Gastrocnemius medialis (tissue), 4 donors: ENCODE measurements at regions not wholly inside any gene's neighbourhood (a gene's known extent, or its start where the extent isn't known, plus 50 kb on each side); places are given as distances from the start of the nearest gene placed in this dataset.

Source experiments
- POLR2A ChIP-seq, 2 donors: fragments of 450-650 bp; IDR thresholded peaks; one replicate each; pipeline ENCODE4 v1.6.1; 2017; ENCODE audit warnings: antibody characterized with exemption in 2 of 2, mild to moderate bottlenecking in 2 of 2, moderate library complexity in 2 of 2
- TF ChIP-seq, protein P1 (sequence below), 5 experiments: fragments of 450-650 bp in 3 of 5; fragments of 200-600 bp in 2 of 5; sonication (generic) in 2 of 5; IDR thresholded peaks in 4 of 5; conservative IDR thresholded peaks in 1 of 5; 1 replicate in 4 of 5; 2 replicates in 1 of 5; pipeline ENCODE4 v1.5.1; 2016 to 2019; ENCODE audit warnings: antibody characterized with exemption in 5 of 5, mild to moderate bottlenecking in 3 of 5, moderate library complexity in 3 of 5

DNA sequence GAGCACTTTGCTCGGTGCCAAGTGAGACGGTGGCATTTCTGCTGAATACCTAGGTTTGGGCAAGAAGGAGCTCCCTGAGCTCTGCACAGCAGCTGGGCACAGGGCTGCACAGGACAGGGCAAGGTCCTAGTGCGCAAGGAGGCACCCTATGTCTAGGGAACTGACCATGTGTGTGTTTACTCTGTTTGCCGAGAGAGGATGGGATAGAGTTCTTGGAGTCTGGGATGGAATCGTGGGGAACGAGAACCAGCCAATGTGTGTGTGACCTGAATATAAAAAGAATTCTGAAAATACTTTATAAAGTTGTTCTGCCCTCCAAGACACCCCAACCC lies 179.5 kb upstream of the NECTIN1 start:
- TF ChIP-seq, protein P1, sequence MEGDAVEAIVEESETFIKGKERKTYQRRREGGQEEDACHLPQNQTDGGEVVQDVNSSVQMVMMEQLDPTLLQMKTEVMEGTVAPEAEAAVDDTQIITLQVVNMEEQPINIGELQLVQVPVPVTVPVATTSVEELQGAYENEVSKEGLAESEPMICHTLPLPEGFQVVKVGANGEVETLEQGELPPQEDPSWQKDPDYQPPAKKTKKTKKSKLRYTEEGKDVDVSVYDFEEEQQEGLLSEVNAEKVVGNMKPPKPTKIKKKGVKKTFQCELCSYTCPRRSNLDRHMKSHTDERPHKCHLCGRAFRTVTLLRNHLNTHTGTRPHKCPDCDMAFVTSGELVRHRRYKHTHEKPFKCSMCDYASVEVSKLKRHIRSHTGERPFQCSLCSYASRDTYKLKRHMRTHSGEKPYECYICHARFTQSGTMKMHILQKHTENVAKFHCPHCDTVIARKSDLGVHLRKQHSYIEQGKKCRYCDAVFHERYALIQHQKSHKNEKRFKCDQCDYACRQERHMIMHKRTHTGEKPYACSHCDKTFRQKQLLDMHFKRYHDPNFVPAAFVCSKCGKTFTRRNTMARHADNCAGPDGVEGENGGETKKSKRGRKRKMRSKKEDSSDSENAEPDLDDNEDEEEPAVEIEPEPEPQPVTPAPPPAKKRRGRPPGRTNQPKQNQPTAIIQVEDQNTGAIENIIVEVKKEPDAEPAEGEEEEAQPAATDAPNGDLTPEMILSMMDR (IDR thresholded peaks at IDR 0.05 in 4 of 5, conservative IDR thresholded peaks at IDR 0.05 in 1 of 5), result no peak
- TF ChIP-seq POLR2A (IDR thresholded peaks at IDR 0.05), result no peak
